Breast epithelium (tissue), 3 donors: ENCODE measurements at regions not wholly inside any gene's neighbourhood (a gene's known extent, or its start where the extent isn't known, plus 50 kb on each side); places are given as distances from the start of the nearest gene placed in this dataset.

ENCODE experiments used
- POLR2A ChIP-seq: fragments of 450-650 bp; IDR thresholded peaks from one replicate; pipeline ENCODE4 v1.6.1; 2016; ENCODE audit warnings: antibody characterized with exemption, mild to moderate bottlenecking, moderate library complexity
- POLR2AphosphoS5 ChIP-seq, 3 donors: sonication (generic); formaldehyde crosslinking; IDR thresholded peaks; one replicate each; pipeline ENCODE4 v1.6.1; 2017; ENCODE audit warnings: antibody characterized with exemption in 3 of 3
- TF ChIP-seq, protein P1 (sequence below), 3 donors: fragments of 450-650 bp; IDR thresholded peaks; one replicate each; pipeline ENCODE4 v1.5.1; 2016 to 2017; ENCODE audit warnings: antibody characterized with exemption in 3 of 3, mild to moderate bottlenecking in 3 of 3, moderate library complexity in 3 of 3

DNA sequence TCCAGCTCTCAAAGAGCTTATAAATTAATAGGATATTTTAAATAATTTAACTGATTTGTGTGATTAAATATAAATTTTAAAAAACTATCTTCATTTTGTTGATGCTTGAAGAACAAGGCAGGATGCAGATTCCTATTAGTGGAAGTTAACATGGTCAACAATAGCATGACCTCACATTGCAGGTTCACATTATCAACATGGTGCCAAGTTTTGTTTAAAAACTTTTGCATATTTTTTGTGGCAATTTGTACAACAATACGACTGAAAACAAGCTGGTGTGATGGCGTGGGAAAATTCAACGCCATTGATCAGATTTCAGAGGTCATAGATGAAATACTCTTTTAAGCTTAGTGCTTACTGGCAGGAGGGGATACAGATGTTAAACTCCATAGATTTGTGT lies 114.1 kb upstream of the MYO10 start:
- TF ChIP-seq, protein P1, sequence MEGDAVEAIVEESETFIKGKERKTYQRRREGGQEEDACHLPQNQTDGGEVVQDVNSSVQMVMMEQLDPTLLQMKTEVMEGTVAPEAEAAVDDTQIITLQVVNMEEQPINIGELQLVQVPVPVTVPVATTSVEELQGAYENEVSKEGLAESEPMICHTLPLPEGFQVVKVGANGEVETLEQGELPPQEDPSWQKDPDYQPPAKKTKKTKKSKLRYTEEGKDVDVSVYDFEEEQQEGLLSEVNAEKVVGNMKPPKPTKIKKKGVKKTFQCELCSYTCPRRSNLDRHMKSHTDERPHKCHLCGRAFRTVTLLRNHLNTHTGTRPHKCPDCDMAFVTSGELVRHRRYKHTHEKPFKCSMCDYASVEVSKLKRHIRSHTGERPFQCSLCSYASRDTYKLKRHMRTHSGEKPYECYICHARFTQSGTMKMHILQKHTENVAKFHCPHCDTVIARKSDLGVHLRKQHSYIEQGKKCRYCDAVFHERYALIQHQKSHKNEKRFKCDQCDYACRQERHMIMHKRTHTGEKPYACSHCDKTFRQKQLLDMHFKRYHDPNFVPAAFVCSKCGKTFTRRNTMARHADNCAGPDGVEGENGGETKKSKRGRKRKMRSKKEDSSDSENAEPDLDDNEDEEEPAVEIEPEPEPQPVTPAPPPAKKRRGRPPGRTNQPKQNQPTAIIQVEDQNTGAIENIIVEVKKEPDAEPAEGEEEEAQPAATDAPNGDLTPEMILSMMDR (IDR thresholded peaks at IDR 0.05), result no peak
- TF ChIP-seq POLR2A (no peak), POLR2AphosphoS5 (IDR thresholded peaks at IDR 0.05) (no peak)
